ENCODE measurements at regions not wholly inside any gene's neighbourhood (a gene's known extent, or its start where the extent isn't known, plus 50 kb on each side); places are given as distances from the start of the nearest gene placed in this dataset.
"Not testable (repeated sequence)": the region's sequence is repeated elsewhere in the genome, so short reads cannot be mapped to it uniquely, and the experiment has no call there.

- not testable (repeated sequence) for DNase-seq
These were observed 175.7 kb downstream of the TRIM43 start for GRCh38 chr2:95767531-95767930.

GRCh38 chr2:95767950-95768349 lies 176.1 kb downstream of the TRIM43 start:
- not testable (repeated sequence) for DNase-seq

- not testable (repeated sequence) for DNase-seq
These were observed 177.5 kb downstream of the TRIM43 start for GRCh38 chr2:95769256-95769655.

GRCh38 chr2:95770726-95771125 lies 178.9 kb downstream of the TRIM43 start:
- not testable (repeated sequence) for DNase-seq

GRCh38 chr2:95774322-95775192 lies 182.8 kb downstream of the TRIM43 start:
- not testable (repeated sequence) for DNase-seq

- DNase-seq: not testable (repeated sequence)
These were observed 183.4 kb downstream of the TRIM43 start for GRCh38 chr2:95775193-95775531.

Measured in fibroblast of skin of right quadriceps (primary cell).